Thymus (tissue), 11 donors: ENCODE measurements at regions not wholly inside any gene's neighbourhood (a gene's known extent, or its start where the extent isn't known, plus 50 kb on each side); places are given as distances from the start of the nearest gene placed in this dataset.

Source experiments
- DNase-seq, 9 donors: peaks; one replicate each; pipeline ENCODE4 v3.0.0-alpha.2; 2013; ENCODE audit warnings: low spot score in 9 of 9, low read depth in 6 of 9, missing footprints in 1 of 9
- H3K27ac ChIP-seq, 2 donors: one replicate each; pipeline ENCODE4 v1.5.1; 2013; ENCODE audit warnings: control low read depth in 1 of 2, low read depth in 1 of 2, low read length in 1 of 2, mild to moderate bottlenecking in 1 of 2, moderate library complexity in 1 of 2
- H3K27me3 ChIP-seq, 2 donors: one replicate each; pipeline ENCODE4 v1.5.1; 2013; ENCODE audit warnings: low read length in 1 of 2; ENCODE audit not compliant: control insufficient read depth in 2 of 2, insufficient read depth in 1 of 2
- H3K36me3 ChIP-seq, 2 donors: one replicate each; pipeline ENCODE4 v1.5.1; 2013; ENCODE audit warnings: low read length in 1 of 2, mild to moderate bottlenecking in 1 of 2, moderate library complexity in 1 of 2; ENCODE audit not compliant: control insufficient read depth in 2 of 2, insufficient read depth in 2 of 2
- H3K4me1 ChIP-seq, 2 donors: one replicate each; pipeline ENCODE4 v1.5.1; 2013; ENCODE audit warnings: low read length in 2 of 2; ENCODE audit not compliant: control insufficient read depth in 2 of 2, insufficient read depth in 2 of 2
- H3K4me3 ChIP-seq, 2 donors: one replicate each; pipeline ENCODE4 v1.5.1; 2013; ENCODE audit warnings: low read length in 2 of 2, control low read depth in 1 of 2, mild to moderate bottlenecking in 1 of 2
- H3K9me3 ChIP-seq, 2 donors: one replicate each; pipeline ENCODE4 v1.5.1; 2013; ENCODE audit warnings: low read length in 1 of 2, mild to moderate bottlenecking in 1 of 2; ENCODE audit not compliant: control insufficient read depth in 2 of 2, insufficient read depth in 1 of 2
- WGBS: extraction: QIAGEN DNeasy Blood & Tissue Kit; methylation state at CpG from one replicate; pipeline ENCODE4 v1.1.7; 2013; 5-methylcytosine and 5-hydroxymethylcytosine counted together
- donor health status: healthy.

- no peaks in the 10 kb centered on the region for H3K27me3 ChIP-seq
- no peak for DNase-seq
- H3K9me3 ChIP-seq: no peaks in the 10 kb centered on the region
- no peak overlapping the region for H3K27ac ChIP-seq
- 96% methylated on average over 3 of the region's 3 CpGs for WGBS
- H3K4me1 ChIP-seq: peaks cover 10 to 12% of the 10 kb centered on the region in 2 donors
- no peaks in the 10 kb centered on the region for H3K36me3 ChIP-seq
- H3K4me3 ChIP-seq: no peak overlapping the region
Measured at GRCh38 chr9:89963280-89963679, 358.5 kb downstream of the GADD45G start.

- no peaks in the 10 kb centered on the region for H3K9me3 ChIP-seq
- H3K27me3 ChIP-seq: no peaks in the 10 kb centered on the region
- WGBS: 96% methylated on average over 2 of the region's 2 CpGs
- no peak overlapping the region for H3K4me3 ChIP-seq
- no peak for DNase-seq
- no peaks in the 10 kb centered on the region for H3K36me3 ChIP-seq
- no peaks in the 10 kb centered on the region for H3K4me1 ChIP-seq
- no peak overlapping the region for H3K27ac ChIP-seq
Measured at GRCh38 chr9:89967527-89967926, 362.7 kb downstream of the GADD45G start.

- Histone ChIP-seq H3K4me3 (no peak overlapping the region), H3K27me3 (no peaks in the 10 kb centered on the region), H3K4me1 (no peaks in the 10 kb centered on the region), H3K36me3 (no peaks in the 10 kb centered on the region), H3K9me3 (no peaks in the 10 kb centered on the region), H3K27ac (no peak overlapping the region)
- WGBS: 28% methylated on average over 3 of the region's 3 CpGs
- no peak for DNase-seq
Measured at GRCh38 chr9:89969156-89969675, 364.4 kb downstream of the GADD45G start.

DNA sequence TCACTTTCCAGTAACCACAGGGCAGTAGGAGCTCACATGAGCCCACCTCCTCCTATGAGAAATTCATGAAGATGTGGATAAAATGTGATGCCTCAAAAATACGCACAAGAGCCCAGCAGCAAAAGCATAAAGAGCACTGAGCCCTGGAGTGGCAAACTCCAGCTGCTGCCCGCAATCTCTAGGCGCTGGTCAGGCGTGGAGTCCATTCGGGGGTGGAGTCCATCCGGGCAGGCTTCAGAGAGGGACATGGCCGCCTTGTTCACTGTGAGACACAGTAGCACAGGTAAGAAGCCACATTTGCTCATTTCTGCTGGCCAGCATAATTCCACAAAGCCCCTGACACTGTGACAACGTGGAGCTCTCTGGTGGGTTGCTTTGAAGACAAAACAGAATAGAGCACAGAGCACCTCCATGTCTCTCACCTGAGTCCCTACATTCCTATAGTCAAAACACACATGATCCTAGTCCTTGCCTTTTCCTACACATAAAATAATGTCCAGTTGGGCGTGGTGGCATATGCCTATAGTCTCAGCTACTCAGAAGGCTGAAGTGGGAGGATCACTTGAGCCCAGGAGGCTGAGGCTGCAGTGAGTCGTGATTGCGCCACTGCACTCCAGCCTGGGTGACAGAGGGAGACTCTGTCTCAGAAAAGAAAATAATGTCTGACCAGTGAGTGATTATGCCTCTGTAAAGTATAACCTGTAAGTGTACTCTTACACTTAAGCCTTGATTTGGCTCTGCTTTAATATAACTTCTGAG is 365.2 kb downstream of the GADD45G start:
- H3K27me3 ChIP-seq: no peaks in the 10 kb centered on the region
- H3K27ac ChIP-seq: no peak overlapping the region
- H3K4me3 ChIP-seq: no peak overlapping the region
- no peaks in the 10 kb centered on the region for H3K9me3 ChIP-seq
- no peak for DNase-seq
- 95% methylated on average over 11 of the region's 11 CpGs for WGBS
- H3K4me1 ChIP-seq: no peaks in the 10 kb centered on the region
- no peaks in the 10 kb centered on the region for H3K36me3 ChIP-seq

- DNase-seq: no peak
- Histone ChIP-seq H3K36me3 (no peaks in the 10 kb centered on the region), H3K9me3 (no peaks in the 10 kb centered on the region), H3K27me3 (no peaks in the 10 kb centered on the region), H3K27ac (no peak overlapping the region), H3K4me3 (no peak overlapping the region), H3K4me1 (no peaks in the 10 kb centered on the region)
- WGBS: 97% methylated on average over 15 of the region's 15 CpGs
Measured at GRCh38 chr9:89970701-89971100, 365.9 kb downstream of the GADD45G start.

- Histone ChIP-seq H3K27ac (no peak overlapping the region), H3K27me3 (no peaks in the 10 kb centered on the region), H3K4me3 (no peak overlapping the region), H3K36me3 (no peaks in the 10 kb centered on the region), H3K4me1 (no peaks in the 10 kb centered on the region), H3K9me3 (no peaks in the 10 kb centered on the region)
- DNase-seq: no peak
- 96% methylated on average over 5 of the region's 5 CpGs for WGBS
Measured at GRCh38 chr9:89972535-89972934, 367.7 kb downstream of the GADD45G start.

GRCh38 chr9:89974582-89974981 is 369.8 kb downstream of the GADD45G start:
- H3K36me3 ChIP-seq: no peaks in the 10 kb centered on the region
- DNase-seq: no peak
- no peaks in the 10 kb centered on the region for H3K27me3 ChIP-seq
- H3K4me3 ChIP-seq: no peak overlapping the region
- H3K9me3 ChIP-seq: no peaks in the 10 kb centered on the region
- no peaks in the 10 kb centered on the region for H3K4me1 ChIP-seq
- H3K27ac ChIP-seq: no peak overlapping the region

GRCh38 chr9:89975024-89975423 is 370.2 kb downstream of the GADD45G start:
- Histone ChIP-seq H3K9me3 (no peaks in the 10 kb centered on the region), H3K4me3 (no peak overlapping the region), H3K27me3 (no peaks in the 10 kb centered on the region), H3K4me1 (no peaks in the 10 kb centered on the region), H3K27ac (no peak overlapping the region), H3K36me3 (no peaks in the 10 kb centered on the region)
- DNase-seq: no peak
- 98% methylated on average over 1 of the region's 1 CpG for WGBS

DNA sequence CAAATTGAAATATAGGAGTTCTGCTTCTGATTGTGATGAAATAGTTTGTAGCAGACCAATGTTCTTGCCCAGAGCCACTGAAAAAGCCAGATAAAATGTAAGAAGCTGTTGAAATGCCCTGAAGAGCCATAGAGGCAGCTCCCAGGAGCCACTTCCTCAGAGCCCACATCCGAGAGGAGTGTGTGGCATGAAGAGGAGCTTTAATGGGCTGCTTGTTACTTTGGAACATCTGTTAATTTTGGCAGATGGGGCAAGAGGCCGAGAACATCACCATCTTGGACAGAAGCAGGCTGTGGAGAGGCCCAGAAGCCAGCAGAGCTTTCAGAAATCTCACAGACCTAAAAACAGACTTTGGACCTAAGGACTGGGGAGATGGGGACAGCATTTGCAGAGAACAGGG is 370.8 kb downstream of the GADD45G start:
- Histone ChIP-seq H3K4me3 (no peak overlapping the region), H3K36me3 (no peaks in the 10 kb centered on the region), H3K27me3 (no peaks in the 10 kb centered on the region), H3K27ac (no peak overlapping the region), H3K9me3 (no peaks in the 10 kb centered on the region), H3K4me1 (no peaks in the 10 kb centered on the region)
- DNase-seq: no peak
- 95% methylated on average over 2 of the region's 2 CpGs for WGBS
